Pulmonary artery endothelial cell (primary cell): ENCODE measurements at regions not wholly inside any gene's neighbourhood (a gene's known extent, or its start where the extent isn't known, plus 50 kb on each side); places are given as distances from the start of the nearest gene placed in this dataset.

Source experiments
- DNase-seq: peaks from one replicate; pipeline ENCODE4 v3.0.0-alpha.2; 2011; ENCODE audit warnings: low read depth, low spot score

- DNase-seq: no peak
Observed at GRCh38 chr18:46293742-46294181, 189.6 kb downstream of the HAUS1 start.

DNA sequence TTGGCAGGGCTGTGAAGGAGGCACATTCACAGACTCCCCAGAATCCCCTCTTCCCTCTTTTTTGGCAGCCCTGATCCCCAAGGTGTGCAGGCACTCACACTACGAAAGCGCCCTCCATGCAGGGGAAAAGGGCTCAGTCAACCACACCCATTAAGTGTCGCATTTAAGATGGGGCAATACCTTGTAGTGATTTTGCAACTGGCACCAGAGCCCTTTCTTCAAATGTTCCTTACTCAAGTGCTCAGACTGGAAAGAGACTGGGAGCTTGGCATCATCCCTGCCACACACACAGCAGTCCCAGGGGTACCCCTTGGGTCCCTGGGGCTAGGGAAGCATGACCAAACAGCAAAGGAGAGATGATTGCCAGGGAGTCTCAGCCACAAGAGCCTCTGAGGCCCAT lies 190.1 kb downstream of the HAUS1 start:
- DNase-seq: no peak

DNA sequence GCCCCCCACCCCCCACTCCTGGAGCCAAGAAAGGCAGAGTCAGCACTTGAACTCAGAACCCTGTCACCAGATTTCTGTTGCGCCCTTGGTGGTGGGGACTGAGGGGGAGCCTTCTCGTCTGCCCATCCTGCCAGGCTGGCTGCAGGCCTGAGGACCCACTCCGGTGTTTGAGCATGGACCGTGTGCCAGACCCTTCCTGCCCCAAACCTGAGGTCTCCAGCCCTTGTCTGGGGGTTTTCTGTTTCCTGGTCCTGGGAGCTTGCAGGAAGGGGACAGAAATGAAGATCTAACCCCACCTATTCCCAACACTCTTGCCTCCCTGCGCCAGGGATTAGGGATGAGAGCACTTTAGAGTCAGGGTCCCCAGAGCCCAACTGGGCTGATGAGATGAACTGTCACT lies 190.6 kb downstream of the HAUS1 start:
- DNase-seq: no peak

DNA sequence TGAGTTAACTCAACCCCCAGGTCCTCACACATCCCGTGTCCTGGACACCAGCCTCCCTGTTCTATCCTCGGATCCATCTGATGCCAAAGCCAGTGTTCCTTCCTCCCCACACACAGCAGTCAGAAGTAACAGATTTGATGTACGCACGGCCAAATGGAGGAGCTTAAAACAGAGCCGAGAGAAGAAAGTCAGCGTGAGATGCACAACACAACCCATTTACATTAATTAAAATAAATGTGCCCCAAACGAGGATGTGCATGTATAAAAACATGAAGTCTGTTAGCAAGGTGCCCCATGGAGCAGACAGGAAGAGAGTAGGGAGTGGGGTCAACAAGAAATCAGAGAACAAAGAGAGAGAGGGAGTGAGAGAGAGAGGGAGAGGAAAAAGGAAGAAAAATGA lies 191.2 kb downstream of the HAUS1 start:
- no peak for DNase-seq

DNA sequence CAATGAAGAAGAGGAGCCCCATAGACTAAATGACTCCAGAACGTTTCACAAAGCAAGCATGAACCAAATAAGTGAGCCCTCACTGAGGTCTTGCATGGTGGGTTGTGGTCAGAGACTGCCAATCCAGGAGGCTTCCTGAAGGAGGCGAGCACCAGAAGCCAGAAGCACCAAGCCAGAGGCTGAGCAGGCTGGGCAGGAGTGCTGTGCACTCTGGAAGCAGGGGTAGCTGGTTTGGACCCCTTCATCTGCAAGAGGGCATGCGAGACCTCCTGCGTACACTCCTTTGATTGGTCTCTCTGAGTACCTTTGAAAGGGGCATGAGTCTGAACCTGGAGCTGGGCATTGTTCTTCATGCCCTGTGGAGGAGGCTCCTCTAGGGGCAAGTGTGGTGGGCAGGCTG lies 192.5 kb downstream of the HAUS1 start:
- no peak for DNase-seq

DNA sequence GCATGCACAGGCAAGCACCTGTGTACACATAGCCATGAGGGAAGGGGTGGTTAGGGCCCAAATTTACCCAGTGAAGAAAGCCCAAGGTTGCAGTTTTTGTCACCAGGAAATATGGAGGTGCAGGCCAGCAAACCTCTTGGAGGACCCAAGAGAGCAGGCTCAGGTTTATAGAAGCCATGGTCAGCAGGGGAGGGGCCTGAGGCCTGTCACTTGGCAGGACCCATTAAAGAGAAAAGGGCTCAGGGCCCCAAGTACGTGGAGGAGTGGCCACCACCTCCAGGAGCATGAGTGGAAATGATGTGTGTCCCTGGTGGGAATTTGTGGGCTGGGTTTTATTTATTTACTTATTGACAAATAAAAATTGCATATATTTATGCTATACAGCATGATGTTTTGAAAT lies 192.9 kb downstream of the HAUS1 start:
- DNase-seq: no peak

- DNase-seq: no peak
Observed at GRCh38 chr18:46297621-46298020, 193.4 kb downstream of the HAUS1 start.

GRCh38 chr18:46298511-46298910 lies 194.3 kb downstream of the HAUS1 start:
- no peak for DNase-seq

GRCh38 chr18:46299465-46300008 lies 195.4 kb downstream of the HAUS1 start:
- no peak for DNase-seq

- no peak for DNase-seq
Observed at GRCh38 chr18:46301081-46301480, 196.9 kb downstream of the HAUS1 start.

DNA sequence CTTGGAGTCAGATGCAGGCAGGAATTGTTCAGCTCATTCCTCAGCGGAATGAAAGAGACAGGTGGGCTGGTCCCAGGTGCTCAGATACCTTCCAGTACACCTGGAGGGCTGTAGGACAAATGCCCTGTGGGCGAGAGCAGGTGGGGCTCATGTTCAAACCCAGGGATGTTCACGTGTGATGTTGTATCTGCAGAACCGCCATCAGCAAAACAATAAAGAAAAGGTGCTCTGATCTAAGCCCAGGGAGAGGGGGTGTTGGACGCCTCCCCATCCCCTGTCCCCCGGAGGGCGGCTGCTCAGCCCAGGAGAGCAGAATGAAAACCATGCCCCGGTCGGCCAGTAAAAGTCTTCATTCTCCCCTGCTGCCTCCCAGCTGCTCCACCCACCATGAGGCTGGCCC lies 197.4 kb downstream of the HAUS1 start:
- no peak for DNase-seq

DNA sequence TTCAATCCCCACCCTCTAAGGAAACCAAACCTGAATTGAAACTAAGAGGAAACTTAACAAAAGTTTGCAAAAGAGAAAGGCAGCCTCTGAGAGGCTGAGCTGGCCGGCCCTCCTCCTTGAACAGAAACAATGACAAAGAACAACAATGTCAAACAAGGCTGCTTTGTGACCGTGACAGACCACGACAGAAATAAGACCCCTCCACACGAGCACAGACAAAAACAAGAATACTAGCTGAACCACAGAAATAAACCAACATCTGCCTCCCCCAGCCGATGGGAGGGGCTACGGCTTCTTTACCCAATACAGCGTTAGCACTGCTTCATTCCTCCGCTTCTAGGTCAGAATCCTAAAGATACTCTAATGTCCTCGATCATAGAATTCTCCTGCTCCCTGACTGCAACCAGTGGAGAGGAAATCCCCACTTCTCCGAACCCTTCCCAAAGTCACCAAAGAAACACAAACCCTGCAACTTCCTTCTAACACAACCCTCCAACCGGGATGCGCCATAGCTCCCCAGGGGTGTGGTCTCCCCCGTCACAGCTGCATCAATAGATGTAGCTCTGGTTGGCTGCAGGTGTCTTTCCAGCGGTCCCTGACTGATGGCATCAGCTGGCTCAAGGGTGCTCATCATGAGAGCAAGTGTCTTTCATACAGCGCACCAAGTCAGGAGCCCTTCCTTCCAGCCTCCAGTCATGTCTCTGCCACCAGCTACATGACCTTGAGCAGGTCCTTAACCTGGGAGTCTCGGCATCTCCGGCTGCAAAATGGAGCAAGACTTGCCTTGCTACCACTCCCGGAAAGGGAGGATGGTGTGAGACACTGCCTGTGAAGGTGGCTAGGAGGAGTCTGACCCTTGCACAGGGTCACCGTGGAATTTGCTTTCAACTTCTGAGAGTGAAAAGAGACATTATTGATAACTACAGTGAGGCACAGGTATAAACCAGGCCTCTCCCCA lies 198.6 kb downstream of the HAUS1 start:
- no peak for DNase-seq

DNA sequence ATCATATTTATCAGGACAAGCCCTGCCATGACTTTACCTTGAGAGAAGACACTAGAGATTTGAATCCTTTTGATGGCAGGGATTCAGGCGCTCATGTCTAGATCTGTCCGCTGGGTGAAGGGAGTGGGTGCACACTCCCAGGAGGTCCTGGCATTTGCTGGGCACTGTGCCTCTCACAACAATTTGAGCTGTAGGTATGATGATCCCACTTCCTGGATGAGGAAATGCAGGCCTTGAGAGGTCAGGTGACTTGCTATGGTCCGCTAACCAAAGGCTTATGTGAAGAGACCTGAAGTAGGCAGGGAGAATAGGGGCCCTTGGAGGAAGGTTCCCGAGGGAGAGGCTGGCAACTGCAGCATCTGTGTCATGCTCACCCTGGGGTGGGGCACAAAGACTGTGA lies 206.1 kb downstream of the HAUS1 start:
- DNase-seq: no peak

DNA sequence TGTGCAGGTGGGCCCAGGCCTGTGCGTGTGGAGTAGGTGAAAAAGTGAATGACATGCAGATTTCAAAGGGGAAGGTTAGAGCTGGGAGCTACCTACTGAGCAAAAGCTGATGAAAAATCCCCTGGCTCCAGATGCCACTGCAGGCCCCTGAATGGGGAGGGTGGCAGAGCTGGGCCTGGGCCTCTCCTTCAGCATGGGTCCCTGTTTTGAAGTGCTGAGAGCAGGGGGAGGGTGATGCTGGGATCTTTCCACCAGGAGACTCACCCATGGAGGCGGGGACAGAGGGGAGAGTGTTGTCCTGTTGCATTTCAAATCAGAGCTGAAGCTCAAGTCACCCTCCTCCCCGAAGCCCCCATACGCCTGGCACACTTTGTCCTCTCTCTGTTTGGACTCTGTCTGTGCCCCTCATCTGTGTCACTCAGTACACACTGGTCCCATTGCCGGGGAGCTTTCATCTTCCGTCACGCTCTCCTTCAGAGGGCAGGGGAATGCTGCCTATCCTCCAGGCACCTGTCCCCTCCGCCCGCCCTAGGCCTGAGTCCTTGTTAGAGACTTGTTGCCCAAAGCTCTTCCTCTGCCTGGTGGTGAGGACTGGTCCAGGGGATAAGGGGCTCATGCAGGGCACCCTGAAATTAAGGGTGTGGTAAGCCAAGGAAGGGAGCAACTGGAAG lies 206.6 kb downstream of the HAUS1 start:
- no peak for DNase-seq

DNA sequence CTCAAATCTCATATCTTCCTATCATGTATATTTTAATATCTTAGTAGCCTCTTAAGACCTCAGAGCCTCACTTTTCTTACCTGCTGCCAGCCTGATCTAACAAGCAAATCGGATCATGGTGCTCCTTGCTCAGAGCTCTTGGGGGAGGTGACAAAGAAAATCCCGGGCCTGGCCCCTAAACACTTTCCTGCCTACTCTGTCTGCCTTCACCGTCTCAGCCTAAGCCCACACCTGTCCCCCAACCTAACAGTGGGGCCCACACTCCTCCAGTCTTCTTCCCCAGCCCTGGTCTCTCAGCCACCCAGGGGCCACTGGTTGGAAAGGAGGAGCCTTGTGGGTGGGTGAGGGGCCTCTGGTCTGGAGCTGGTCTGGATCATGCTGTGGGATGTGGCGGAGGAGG lies 207.3 kb downstream of the HAUS1 start:
- DNase-seq: no peak

GRCh38 chr18:46312221-46312620 lies 208.0 kb downstream of the HAUS1 start:
- no peak for DNase-seq

DNA sequence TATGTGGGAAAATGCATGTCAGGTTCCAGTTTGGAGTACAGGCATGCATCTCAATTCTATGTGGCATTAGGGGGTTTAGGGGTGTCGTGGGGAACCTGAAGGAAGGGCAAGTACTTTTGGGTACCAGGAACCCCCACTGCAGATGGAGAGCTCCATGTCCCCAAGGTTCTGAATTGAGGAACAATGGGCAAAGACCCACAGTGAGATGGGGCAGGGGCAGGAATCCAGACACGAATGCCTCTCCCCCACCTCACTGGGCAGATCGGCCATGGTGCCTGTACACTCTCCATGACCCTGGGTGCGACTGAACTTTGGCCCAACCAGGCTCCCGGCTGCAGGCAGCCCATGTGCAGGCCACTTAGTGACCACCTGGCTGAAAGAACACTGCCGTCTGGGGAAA lies 209.3 kb downstream of the HAUS1 start:
- DNase-seq: no peak

DNA sequence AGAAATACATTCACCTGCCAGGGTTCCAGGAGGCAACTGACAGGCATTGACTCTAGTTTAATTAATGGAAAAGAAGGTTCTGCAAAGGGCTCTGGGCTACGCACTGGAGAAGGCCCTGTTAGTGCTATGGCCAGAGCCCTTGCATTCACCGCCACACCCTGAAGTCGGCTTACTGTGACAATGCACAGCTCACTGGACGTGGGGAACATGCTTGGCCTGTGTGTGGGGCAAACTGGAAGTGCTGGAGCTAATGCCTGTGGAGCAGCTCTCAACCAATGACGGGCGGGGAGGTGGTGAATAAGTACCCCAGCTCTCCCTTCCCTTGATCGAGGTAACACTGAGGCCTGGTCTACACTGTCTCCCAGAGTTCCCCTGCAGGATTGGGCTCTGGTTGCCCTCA lies 209.8 kb downstream of the HAUS1 start:
- no peak for DNase-seq

DNA sequence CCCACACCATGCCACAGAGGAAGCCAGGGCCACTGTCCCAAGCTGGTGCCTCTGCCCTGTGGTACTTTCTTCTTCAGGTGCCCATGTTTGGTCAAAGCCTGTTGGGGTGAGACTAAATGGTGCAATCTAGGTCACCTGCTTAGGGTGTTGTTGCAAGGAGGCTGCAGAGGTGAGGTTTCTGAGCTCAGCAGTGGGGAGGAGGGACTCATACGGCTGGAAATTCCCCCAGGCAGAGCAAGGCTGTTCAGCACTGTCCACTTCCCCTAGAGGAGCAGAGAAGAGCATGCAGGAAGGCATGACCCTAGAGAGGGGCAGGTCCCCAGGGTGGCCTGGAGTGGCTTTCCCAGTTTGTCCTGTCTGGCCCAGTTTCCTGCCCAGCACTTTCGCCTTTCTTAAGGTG lies 211.0 kb downstream of the HAUS1 start:
- no peak for DNase-seq

DNA sequence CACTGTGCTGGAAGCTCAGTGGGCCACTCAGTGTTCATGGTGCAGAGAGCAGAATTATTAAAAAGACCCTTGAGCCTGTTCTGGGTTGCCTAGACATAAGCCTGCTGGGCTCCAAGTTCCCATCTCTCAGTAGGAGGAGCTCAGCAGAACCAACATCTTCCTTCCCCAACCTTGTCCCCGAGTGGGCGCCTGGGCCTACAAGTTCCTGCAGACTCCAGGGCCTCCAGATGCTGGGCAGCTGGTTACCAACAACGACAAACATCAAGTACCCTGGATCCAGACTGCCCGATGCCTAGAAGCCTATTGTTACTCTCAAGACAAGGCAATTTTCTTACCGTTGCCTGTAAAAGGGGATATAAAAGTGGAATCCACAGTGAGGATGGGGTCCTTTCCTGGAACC lies 214.2 kb downstream of the HAUS1 start:
- no peak for DNase-seq

- no peak for DNase-seq
Observed at GRCh38 chr18:46319783-46320182, 215.6 kb downstream of the HAUS1 start.

- no peak for DNase-seq
Observed at GRCh38 chr18:46320297-46320696, 216.1 kb downstream of the HAUS1 start.
